ENCODE measurements at regions not wholly inside any gene's neighbourhood (a gene's known extent, or its start where the extent isn't known, plus 50 kb on each side); places are given as distances from the start of the nearest gene placed in this dataset.
"Not testable (repeated sequence)": the region's sequence is repeated elsewhere in the genome, so short reads cannot be mapped to it uniquely, and the experiment has no call there.

- H3K4me3 ChIP-seq (ENCODE audit: low read depth, low read length): no peak overlapping the region
- TF ChIP-seq CTCF (IDR thresholded peaks at IDR 0.05; ENCODE audit: insufficient read depth, low read length): no peak
- DNase-seq (ENCODE audit: low read depth): no peak
Measured at GRCh38 chr4:129988957-129989356, 893.0 kb downstream of the C4orf33 start.

GRCh38 chr4:129994715-129995114 is 898.8 kb downstream of the C4orf33 start:
- no peak for TF ChIP-seq CTCF (IDR thresholded peaks at IDR 0.05; ENCODE audit: insufficient read depth, low read length)
- no peak for DNase-seq (ENCODE audit: low read depth)
- no peak overlapping the region for H3K4me3 ChIP-seq (ENCODE audit: low read depth, low read length)

GRCh38 chr4:129998436-129999150 is 902.6 kb downstream of the C4orf33 start:
- TF ChIP-seq CTCF (IDR thresholded peaks at IDR 0.05; ENCODE audit: insufficient read depth, low read length): no peak
- DNase-seq (ENCODE audit: low read depth): no peak
- H3K4me3 ChIP-seq (ENCODE audit: low read depth, low read length): no peak overlapping the region

GRCh38 chr4:129999156-129999555 is 903.2 kb downstream of the C4orf33 start:
- H3K4me3 ChIP-seq (ENCODE audit: low read depth, low read length): no peak overlapping the region
- DNase-seq (ENCODE audit: low read depth): no peak
- no peak for TF ChIP-seq CTCF (IDR thresholded peaks at IDR 0.05; ENCODE audit: insufficient read depth, low read length)

- TF ChIP-seq CTCF (IDR thresholded peaks at IDR 0.05; ENCODE audit: insufficient read depth, low read length): no peak
- no peak for DNase-seq (ENCODE audit: low read depth)
- no peak overlapping the region for H3K4me3 ChIP-seq (ENCODE audit: low read depth, low read length)
Measured at GRCh38 chr4:130008461-130008860, 912.5 kb downstream of the C4orf33 start.

GRCh38 chr4:130012806-130013205 is 916.9 kb downstream of the C4orf33 start:
- H3K4me3 ChIP-seq (ENCODE audit: low read depth, low read length); DNase-seq (ENCODE audit: low read depth): not testable (repeated sequence)

GRCh38 chr4:130021706-130022105 is 925.8 kb downstream of the C4orf33 start:
- no peak for TF ChIP-seq CTCF (IDR thresholded peaks at IDR 0.05; ENCODE audit: insufficient read depth, low read length)
- DNase-seq (ENCODE audit: low read depth): no peak
- no peak overlapping the region for H3K4me3 ChIP-seq (ENCODE audit: low read depth, low read length)
